SK-N-SH (cell line): ENCODE measurements at regions not wholly inside any gene's neighbourhood (a gene's known extent, or its start where the extent isn't known, plus 50 kb on each side); places are given as distances from the start of the nearest gene placed in this dataset.

Experiments used
- CTCF ChIP-seq: fragments of 200-600 bp; sonication (generic); IDR thresholded peaks from 2 replicates; pipeline ENCODE4 v1.6.1; 2017; ENCODE audit warnings: antibody characterized with exemption, mild to moderate bottlenecking, moderate library complexity
- ELF1 ChIP-seq: IDR thresholded peaks from 2 replicates; pipeline ENCODE4 v1.4.0; 2012
- GABPA ChIP-seq: IDR thresholded peaks from 2 replicates; pipeline ENCODE4 v1.4.0; 2012; ENCODE audit warnings: low read depth, mild to moderate bottlenecking
- JUND ChIP-seq: IDR thresholded peaks from 2 replicates; pipeline ENCODE4 v1.4.0; 2012
- MXI1 ChIP-seq: IDR thresholded peaks from 2 replicates; pipeline ENCODE4 v1.6.1; 2012; ENCODE audit warnings: mild to moderate bottlenecking, low read depth, low read length, improper control_type of control experiment
- REST ChIP-seq: IDR thresholded peaks from 2 replicates; pipeline ENCODE4 v1.6.1; 2012; ENCODE audit warnings: mild to moderate bottlenecking, low read depth, low read length, moderate library complexity
- RXRA ChIP-seq: IDR thresholded peaks from 2 replicates; pipeline ENCODE4 v1.4.0; 2012; ENCODE audit warnings: low read depth, mild to moderate bottlenecking, borderline replicate concordance
- SIN3A ChIP-seq: IDR thresholded peaks from 2 replicates; pipeline ENCODE4 v1.6.1; 2012; ENCODE audit warnings: low read depth, mild to moderate bottlenecking, low read length, moderate library complexity, borderline replicate concordance

- no peak for TF ChIP-seq REST
- TF ChIP-seq RXRA: no peak
- TF ChIP-seq CTCF: no peak
- no peak for TF ChIP-seq GABPA
- no peak for TF ChIP-seq SIN3A
- TF ChIP-seq ELF1: no peak
- no peak for TF ChIP-seq JUND
- TF ChIP-seq MXI1: no peak
These were observed 406.6 kb downstream of the TSHZ3 start for GRCh38 chr19:30942636-30943035.
